Right lobe of liver (tissue), 4 donors: ENCODE measurements at regions not wholly inside any gene's neighbourhood (a gene's known extent, or its start where the extent isn't known, plus 50 kb on each side); places are given as distances from the start of the nearest gene placed in this dataset.

Experiments
- CTCF ChIP-seq, 4 donors: fragments of 200-600 bp in 3 of 4; fragments of 450-650 bp in 1 of 4; IDR thresholded peaks; one replicate each; pipeline versions ENCODE4 v1.5.1 to v1.8.0; 2016 to 2022; ENCODE audit warnings: antibody characterized with exemption in 4 of 4, mild to moderate bottlenecking in 2 of 4
- POLR2A ChIP-seq: fragments of 450-650 bp; IDR thresholded peaks from one replicate; pipeline ENCODE4 v1.6.1; 2017; ENCODE audit warnings: antibody characterized with exemption, mild to moderate bottlenecking
- donor health status: DM: no; HTN: no; CAD: no.
- donor health status: DM: no; HTN: no; CAD: no.
- donor health status: DM: no; HTN: yes; CAD: no.

- no peak for TF ChIP-seq CTCF (IDR thresholded peaks at IDR 0.05)
- TF ChIP-seq POLR2A: no peak
Measured at GRCh38 chr16:86755571-86756006, 177.2 kb downstream of the FOXL1 start.
